OCI-LY3 (cell line): ENCODE measurements at regions not wholly inside any gene's neighbourhood (a gene's known extent, or its start where the extent isn't known, plus 50 kb on each side); places are given as distances from the start of the nearest gene placed in this dataset.

Source experiments
- H2AFZ ChIP-seq: fragments of 200-600, 300-600 bp; shearing (Covaris generic); 2 replicates; pipeline ENCODE4 v1.6.0; 2014; ENCODE audit warnings: antibody characterized with exemption, low read depth, low read length
- H3K27ac ChIP-seq: fragments of 200-600, 300-600 bp; sonication (generic); 2 replicates; pipeline ENCODE4 v1.5.1; 2014; ENCODE audit warnings: mild to moderate bottlenecking, low read length, moderate library complexity, mixed read lengths
- H3K27me3 ChIP-seq: fragments of 200-600, 300-600 bp; sonication (generic); 2 replicates; pipeline ENCODE4 v1.6.1; 2014; ENCODE audit warnings: low read depth, low read length, mixed read lengths
- H3K36me3 ChIP-seq: fragments of 200-600, 300-600 bp; sonication (generic); replicated peaks from 2 replicates; pipeline ENCODE3; 2014; ENCODE audit warnings: low read depth, low read length, mixed read lengths
- H3K4me1 ChIP-seq: fragments of 300-600, 200-600 bp; sonication (generic); 2 replicates; pipeline ENCODE4 v1.6.1; 2014; ENCODE audit warnings: low read length, mixed read lengths
- H3K4me2 ChIP-seq: fragments of 200-600, 300-600 bp; sonication (generic); 2 replicates; pipeline ENCODE4 v1.6.1; 2014; ENCODE audit warnings: low read length, mixed read lengths
- H3K4me3 ChIP-seq: fragments of 300-600, 200-600 bp; sonication (generic); 2 replicates; pipeline ENCODE4 v1.5.1; 2014; ENCODE audit warnings: antibody characterized with exemption, mild to moderate bottlenecking, low read length, moderate library complexity
- H3K79me2 ChIP-seq: fragments of 300-600, 200-600 bp; shearing (Covaris generic); 2 replicates; pipeline ENCODE4 v1.6.1; 2014; ENCODE audit warnings: mild to moderate bottlenecking, low read length, mixed read lengths
- H3K9ac ChIP-seq: fragments of 300-600, 200-600 bp; shearing (Covaris generic); 2 replicates; pipeline ENCODE4 v1.6.0; 2014; ENCODE audit warnings: mild to moderate bottlenecking, low read length, moderate library complexity
- H3K9me3 ChIP-seq: fragments of 200-600, 300-600 bp; shearing (Covaris generic); 2 replicates; pipeline ENCODE4 v1.6.1; 2014; ENCODE audit warnings: low read length, mixed read lengths; ENCODE audit not compliant: insufficient read depth
- H4K20me1 ChIP-seq: fragments of 200-600, 300-600 bp; sonication (generic); 2 replicates; pipeline ENCODE4 v1.6.1; 2016; ENCODE audit warnings: low read length, mixed read lengths; ENCODE audit not compliant: insufficient read depth
- EZH2phosphoT487 ChIP-seq: fragments of 200-600 bp; shearing (Covaris generic); IDR thresholded peaks from 2 replicates; pipeline ENCODE4 v1.6.1; 2018; ENCODE audit warnings: antibody characterized with exemption, mixed run types, low read depth
- TF ChIP-seq, protein P1 (sequence below): fragments of 200-600, 300-600 bp; sonication (generic); IDR thresholded peaks from 2 replicates; pipeline ENCODE4 v1.5.1; 2014; ENCODE audit warnings: antibody characterized with exemption, low read length, low read depth

DNA sequence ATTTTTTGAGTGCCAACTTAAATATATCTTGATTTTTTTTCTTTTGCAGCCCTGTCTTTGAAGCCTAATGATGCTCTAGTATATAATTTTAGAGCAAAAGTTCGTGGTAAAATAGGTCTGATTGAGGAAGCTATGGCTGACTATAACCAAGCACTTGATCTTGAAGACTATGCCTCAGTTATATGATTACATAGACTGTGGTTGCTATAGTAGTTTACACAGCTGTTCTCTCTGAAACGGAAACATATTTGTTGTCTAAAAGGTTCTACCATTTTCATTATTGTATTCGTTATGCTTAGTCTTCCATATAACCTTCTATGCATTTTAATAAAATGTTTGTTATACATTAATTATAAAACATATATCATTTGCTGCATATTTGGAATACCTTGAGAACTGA is 246.7 kb downstream of the TTC6 start:
- Histone ChIP-seq H3K4me1 (no peaks in the 10 kb centered on the region), H3K9me3 (no peaks in the 10 kb centered on the region), H3K9ac (no peak overlapping the region), H4K20me1 (no peaks in the 10 kb centered on the region), H3K79me2 (no peaks in the 10 kb centered on the region), H3K36me3 (no peaks in the 10 kb centered on the region), H2AFZ (no peak overlapping the region), H3K4me3 (no peak overlapping the region), H3K27me3 (no peaks in the 10 kb centered on the region), H3K27ac (no peak overlapping the region), H3K4me2 (no peak overlapping the region)
- TF ChIP-seq, protein P1, sequence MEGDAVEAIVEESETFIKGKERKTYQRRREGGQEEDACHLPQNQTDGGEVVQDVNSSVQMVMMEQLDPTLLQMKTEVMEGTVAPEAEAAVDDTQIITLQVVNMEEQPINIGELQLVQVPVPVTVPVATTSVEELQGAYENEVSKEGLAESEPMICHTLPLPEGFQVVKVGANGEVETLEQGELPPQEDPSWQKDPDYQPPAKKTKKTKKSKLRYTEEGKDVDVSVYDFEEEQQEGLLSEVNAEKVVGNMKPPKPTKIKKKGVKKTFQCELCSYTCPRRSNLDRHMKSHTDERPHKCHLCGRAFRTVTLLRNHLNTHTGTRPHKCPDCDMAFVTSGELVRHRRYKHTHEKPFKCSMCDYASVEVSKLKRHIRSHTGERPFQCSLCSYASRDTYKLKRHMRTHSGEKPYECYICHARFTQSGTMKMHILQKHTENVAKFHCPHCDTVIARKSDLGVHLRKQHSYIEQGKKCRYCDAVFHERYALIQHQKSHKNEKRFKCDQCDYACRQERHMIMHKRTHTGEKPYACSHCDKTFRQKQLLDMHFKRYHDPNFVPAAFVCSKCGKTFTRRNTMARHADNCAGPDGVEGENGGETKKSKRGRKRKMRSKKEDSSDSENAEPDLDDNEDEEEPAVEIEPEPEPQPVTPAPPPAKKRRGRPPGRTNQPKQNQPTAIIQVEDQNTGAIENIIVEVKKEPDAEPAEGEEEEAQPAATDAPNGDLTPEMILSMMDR, result no peak
- TF ChIP-seq EZH2phosphoT487, result no peak

DNA sequence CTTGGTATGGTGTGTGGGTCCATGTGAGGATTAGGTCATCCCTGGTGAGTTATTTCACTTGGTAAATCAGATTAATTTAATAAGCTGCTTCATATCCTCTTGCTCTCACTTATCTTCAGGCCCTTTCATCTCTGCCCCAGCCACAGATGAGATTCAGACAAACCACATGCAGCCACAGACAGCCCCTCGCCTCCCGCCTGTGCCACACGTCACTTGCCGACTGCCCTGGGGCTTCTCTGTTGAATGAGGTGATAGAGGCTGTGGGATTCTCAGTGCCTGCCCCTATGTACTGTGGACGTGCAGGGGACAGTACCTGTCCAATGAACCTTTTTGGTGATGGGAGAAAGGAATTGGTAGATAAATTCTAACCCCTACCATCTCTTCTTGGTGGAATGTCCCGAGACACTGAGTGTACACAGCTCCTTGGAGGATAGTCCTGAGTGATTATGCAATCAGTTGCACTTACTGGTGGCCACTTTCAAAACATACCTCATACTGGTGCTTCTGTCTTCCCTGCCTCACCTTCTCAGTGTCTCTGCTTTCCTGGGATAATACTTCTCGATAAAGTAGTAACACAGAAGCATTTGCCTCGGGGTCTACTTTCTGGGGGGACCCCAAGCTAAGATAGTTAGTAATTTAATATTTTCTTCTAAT is 248.7 kb downstream of the TTC6 start:
- Histone ChIP-seq H3K79me2 (no peaks in the 10 kb centered on the region), H3K27me3 (no peaks in the 10 kb centered on the region), H2AFZ (no peak overlapping the region), H3K36me3 (no peaks in the 10 kb centered on the region), H4K20me1 (no peaks in the 10 kb centered on the region), H3K27ac (no peak overlapping the region), H3K4me3 (no peak overlapping the region), H3K9me3 (no peaks in the 10 kb centered on the region), H3K9ac (no peak overlapping the region), H3K4me1 (no peaks in the 10 kb centered on the region), H3K4me2 (no peak overlapping the region)
- no peak for TF ChIP-seq EZH2phosphoT487
- TF ChIP-seq, protein P1, result no peak

DNA sequence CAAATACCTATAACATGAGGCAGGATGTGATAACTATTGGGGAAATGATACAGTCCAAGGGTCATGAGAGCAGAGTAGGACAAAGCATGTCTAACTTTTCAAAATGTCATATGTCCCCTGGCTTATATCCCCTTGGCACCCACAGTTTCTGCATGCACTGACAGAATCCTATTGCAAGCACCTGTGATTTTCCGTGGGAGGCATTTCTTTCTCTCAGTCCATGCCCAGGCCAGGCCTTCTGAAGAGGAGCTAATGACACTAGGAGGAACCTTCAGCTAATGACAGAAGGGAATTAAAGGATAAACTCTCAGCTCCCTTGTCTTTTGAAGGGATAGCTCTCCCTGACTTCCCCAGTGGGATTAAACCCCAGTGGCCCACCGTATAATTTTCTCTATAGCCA is 249.2 kb downstream of the TTC6 start:
- Histone ChIP-seq H3K4me3 (no peak overlapping the region), H3K9me3 (no peaks in the 10 kb centered on the region), H3K27ac (no peak overlapping the region), H3K4me1 (no peaks in the 10 kb centered on the region), H2AFZ (no peak overlapping the region), H4K20me1 (no peaks in the 10 kb centered on the region), H3K36me3 (no peaks in the 10 kb centered on the region), H3K27me3 (no peaks in the 10 kb centered on the region), H3K4me2 (no peak overlapping the region), H3K9ac (no peak overlapping the region), H3K79me2 (no peaks in the 10 kb centered on the region)
- TF ChIP-seq EZH2phosphoT487, result no peak
- TF ChIP-seq, protein P1, result no peak

DNA sequence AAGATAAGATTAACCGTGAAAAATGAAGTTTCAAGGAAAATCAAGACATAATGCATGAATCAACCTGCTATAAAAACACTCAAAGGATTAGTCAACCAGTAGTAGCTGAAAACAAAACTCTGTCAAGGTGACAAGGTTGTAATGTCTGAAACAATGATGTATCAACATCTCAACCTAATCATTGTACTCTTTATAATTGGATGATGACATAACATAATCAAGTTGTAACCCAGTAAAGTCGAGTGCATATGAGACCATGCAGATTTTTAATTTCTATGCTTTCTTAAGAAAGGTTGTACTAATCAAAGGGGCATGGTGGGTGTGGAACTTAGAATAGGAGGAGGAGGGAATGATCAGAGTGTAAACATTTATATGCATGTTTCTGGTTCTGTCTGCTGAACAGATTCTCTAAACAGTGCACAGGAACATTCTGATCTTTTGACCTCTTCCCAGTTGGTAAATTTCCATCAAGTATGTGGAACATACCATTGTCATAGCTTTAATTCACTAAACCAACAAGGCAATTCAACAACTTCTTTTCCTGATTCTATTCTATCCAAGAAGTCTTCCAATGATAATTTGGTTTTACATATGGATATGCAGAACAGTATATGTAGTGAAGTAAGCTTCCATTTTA is 253.7 kb downstream of the TTC6 start:
- no peak overlapping the region for H3K4me3 ChIP-seq
- no peak overlapping the region for H3K9ac ChIP-seq
- H3K4me2 ChIP-seq, result no peak overlapping the region
- no peak overlapping the region for H3K27ac ChIP-seq
- no peaks in the 10 kb centered on the region for H3K36me3 ChIP-seq
- no peaks in the 10 kb centered on the region for H3K4me1 ChIP-seq
- H4K20me1 ChIP-seq, result no peaks in the 10 kb centered on the region
- no peaks in the 10 kb centered on the region for H3K79me2 ChIP-seq
- TF ChIP-seq EZH2phosphoT487, result no peak
- TF ChIP-seq, protein P1, result no peak
- H3K27me3 ChIP-seq, result no peaks in the 10 kb centered on the region
- no peak overlapping the region for H2AFZ ChIP-seq
- H3K9me3 ChIP-seq, result no peaks in the 10 kb centered on the region
